Activated T-helper 1 cell treated with Interleukin-2 at 50 U/mL for 16 hours (primary cell): ENCODE measurements at regions not wholly inside any gene's neighbourhood (a gene's known extent, or its start where the extent isn't known, plus 50 kb on each side); places are given as distances from the start of the nearest gene placed in this dataset.

Experiments
- DNase-seq: peaks from one replicate; pipeline ENCODE4 v3.0.0-alpha.2; 2020; ENCODE audit warnings: low read depth

GRCh38 chr13:99822820-99823219 lies 148.7 kb downstream of the ZIC5 start:
- DNase-seq, result no peak

- DNase-seq, result no peak
Measured at GRCh38 chr13:99821741-99822140, 149.8 kb downstream of the ZIC5 start.

- DNase-seq, result no peak
Measured at GRCh38 chr13:99819967-99820366, 151.6 kb downstream of the ZIC5 start.

- DNase-seq, result no peak
Measured at GRCh38 chr13:99816321-99816720, 155.2 kb downstream of the ZIC5 start.

GRCh38 chr13:99813336-99814095 lies 158.1 kb downstream of the ZIC5 start:
- no peak for DNase-seq

GRCh38 chr13:99812625-99813024 lies 158.9 kb downstream of the ZIC5 start:
- DNase-seq, result no peak

- DNase-seq, result no peak
Measured at GRCh38 chr13:99811067-99811700, 160.4 kb downstream of the ZIC5 start.

- no peak for DNase-seq
Measured at GRCh38 chr13:99809926-99810325, 161.6 kb downstream of the ZIC5 start.

- no peak for DNase-seq
Measured at GRCh38 chr13:99809496-99809895, 162.1 kb downstream of the ZIC5 start.

- DNase-seq, result no peak
Measured at GRCh38 chr13:99808786-99809185, 162.8 kb downstream of the ZIC5 start.

- DNase-seq, result no peak
Measured at GRCh38 chr13:99806671-99807070, 164.9 kb downstream of the ZIC5 start.

GRCh38 chr13:99805361-99805760 lies 166.2 kb downstream of the ZIC5 start:
- DNase-seq, result no peak

GRCh38 chr13:99803141-99803540 lies 168.4 kb downstream of the ZIC5 start:
- DNase-seq, result no peak

- DNase-seq, result no peak
Measured at GRCh38 chr13:99802416-99802815, 169.2 kb downstream of the ZIC5 start.

GRCh38 chr13:99800951-99801350 lies 170.6 kb downstream of the ZIC5 start:
- no peak for DNase-seq

- DNase-seq, result no peak
Measured at GRCh38 chr13:99800011-99800410, 171.6 kb downstream of the ZIC5 start.

- no peak for DNase-seq
Measured at GRCh38 chr13:99798756-99799155, 172.8 kb downstream of the ZIC5 start.

GRCh38 chr13:99797691-99798090 lies 173.9 kb downstream of the ZIC5 start:
- no peak for DNase-seq

GRCh38 chr13:99796175-99796819 lies 175.3 kb downstream of the ZIC5 start:
- no peak for DNase-seq

- DNase-seq, result no peak
Measured at GRCh38 chr13:99792079-99792921, 179.3 kb downstream of the ZIC5 start.

- no peak for DNase-seq
Measured at GRCh38 chr13:99782669-99783068, 188.9 kb downstream of the ZIC5 start.

GRCh38 chr13:99778500-99778899 lies 193.1 kb downstream of the ZIC5 start:
- no peak for DNase-seq
